Stimulated activated CD4-positive, alpha-beta T cell treated with anti-CD3 and anti-CD28 coated beads, Interleukin-15, amount 100 ng/mL, for 1 hour (primary cell): ENCODE measurements at regions not wholly inside any gene's neighbourhood (a gene's known extent, or its start where the extent isn't known, plus 50 kb on each side); places are given as distances from the start of the nearest gene placed in this dataset.

Source experiments
- DNase-seq, 2 donors: peaks; one replicate each; pipeline ENCODE4 v3.0.0-alpha.2; 2020; ENCODE audit warnings: low read depth in 1 of 2, low spot score in 1 of 2

DNA sequence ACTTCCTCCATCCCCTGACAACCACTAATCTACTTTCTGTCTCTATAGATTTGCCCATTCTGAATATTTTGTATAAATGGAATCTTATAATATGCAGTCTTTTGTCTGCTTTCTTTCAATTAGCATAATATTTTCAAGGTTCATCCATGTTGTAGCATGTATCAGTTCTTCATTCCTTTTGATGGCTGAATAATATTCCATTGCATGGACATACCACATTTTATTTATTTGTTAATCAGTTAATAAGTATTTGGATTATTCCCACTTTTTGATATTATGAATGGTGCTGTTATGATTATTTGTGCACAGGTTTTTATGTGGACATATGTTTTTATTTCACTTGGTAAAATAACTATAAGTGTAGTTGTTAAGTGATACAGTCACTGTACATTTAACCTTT is 155.1 kb upstream of the WSCD2 start:
- DNase-seq, result no peak

DNA sequence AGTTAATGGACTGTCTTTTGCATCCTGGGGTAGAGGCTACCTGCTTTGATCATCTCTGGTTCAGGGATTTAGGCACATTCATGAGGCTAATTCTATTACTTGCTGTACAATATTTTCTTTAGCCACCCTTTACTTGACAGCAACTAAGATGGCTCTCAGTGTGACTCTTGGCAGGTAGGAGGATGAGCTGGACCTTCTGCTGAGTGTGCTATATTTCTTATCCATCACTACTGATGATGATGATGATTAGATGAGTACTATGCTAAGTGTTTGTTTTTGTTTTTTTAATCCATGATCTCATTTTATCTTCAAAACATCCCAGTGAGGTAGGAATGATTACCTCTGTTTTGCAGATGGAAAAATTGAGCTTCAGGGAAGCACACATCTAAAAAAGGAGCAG is 152.8 kb upstream of the WSCD2 start:
- no peak for DNase-seq

DNA sequence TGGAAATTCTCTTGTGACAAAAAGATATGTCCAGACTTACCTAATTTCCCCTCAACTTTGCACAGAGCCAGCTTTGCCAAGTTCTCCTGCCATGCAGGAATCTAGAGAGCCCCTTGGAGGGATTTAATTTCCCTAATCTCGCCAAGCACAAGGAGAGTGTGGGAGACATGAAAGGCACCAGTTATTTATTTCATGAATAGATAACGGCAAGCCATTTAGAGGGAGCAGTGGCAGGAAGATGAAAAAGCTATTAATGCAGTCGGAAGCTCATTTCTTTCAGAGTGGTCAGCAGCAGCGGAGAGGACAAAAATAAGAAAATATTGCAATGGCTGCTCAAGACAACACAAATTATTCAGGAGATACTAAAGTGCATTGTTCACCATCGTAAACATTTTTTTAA is 150.9 kb upstream of the WSCD2 start:
- DNase-seq, result no peak

DNA sequence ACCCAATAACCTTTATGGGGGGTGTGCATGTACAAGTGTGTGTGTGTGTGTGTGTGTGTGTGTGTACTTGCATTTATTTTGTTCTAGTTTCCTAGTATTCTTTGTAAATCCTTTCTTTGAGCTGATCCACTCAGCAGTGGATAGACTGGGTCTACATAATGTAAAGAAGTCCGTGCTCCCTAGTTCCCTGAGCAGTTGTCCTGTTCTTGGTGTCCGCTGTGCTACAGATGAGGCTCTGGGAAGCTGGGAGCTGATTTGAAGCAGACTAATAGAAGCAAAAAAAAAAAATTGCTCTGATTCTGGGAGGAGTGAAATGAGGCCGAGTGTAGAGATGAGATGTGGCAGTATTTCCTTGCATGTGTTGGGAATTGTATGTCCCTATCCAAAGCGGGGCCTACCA is 150.4 kb upstream of the WSCD2 start:
- DNase-seq, result no peak

DNA sequence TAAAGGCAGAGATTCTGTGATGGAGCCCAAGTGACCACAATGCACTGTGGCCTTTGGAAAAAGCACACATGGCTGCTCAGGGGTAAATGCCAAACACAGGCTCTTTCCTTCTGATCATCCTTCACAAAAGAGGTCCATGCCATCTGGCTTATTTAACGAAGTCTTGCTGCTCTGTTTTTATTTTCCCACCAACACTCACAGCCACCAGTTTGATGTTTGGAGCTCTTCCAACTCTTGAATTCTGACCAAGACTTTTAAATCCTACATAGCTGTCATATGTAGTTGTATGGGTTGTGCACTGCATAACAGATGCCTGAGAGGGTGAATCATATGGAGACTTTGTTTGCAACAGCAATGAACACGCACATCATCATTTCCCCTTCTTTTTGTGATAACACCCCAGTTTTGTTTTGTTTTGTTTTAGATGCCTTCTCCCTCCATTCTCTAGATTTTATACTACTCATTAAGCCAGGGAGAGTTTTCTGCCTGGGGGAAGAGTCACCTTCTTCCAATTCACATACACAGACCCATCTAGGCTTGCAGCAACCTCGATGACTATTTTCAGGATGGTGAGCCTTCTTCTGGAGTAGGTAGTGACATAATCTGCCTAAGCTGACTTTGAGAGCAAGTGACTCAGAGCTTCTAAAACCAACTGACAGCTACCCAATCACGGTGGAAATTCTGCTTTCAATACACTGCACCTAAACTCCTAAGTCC is 145.2 kb upstream of the WSCD2 start:
- DNase-seq, result no peak

DNA sequence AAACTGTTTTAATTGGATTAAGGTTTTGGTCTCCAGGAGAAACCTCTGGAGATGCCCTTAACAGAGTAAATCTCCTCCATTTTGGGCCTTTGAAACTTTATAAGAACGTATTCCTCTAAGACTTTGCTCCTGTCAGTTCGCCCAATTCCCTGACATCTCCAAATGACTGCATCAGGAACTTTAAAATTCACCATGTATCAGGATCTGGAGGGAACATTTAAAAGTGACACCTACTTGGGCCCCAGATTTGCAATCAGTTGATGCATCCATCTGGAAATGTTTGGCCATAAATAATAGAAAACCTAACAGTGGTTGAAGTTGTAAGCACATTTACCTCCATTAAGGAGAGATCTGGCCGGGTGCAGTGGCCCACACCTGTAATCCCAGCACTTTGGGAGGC is 144.1 kb upstream of the WSCD2 start:
- DNase-seq, result no peak

DNA sequence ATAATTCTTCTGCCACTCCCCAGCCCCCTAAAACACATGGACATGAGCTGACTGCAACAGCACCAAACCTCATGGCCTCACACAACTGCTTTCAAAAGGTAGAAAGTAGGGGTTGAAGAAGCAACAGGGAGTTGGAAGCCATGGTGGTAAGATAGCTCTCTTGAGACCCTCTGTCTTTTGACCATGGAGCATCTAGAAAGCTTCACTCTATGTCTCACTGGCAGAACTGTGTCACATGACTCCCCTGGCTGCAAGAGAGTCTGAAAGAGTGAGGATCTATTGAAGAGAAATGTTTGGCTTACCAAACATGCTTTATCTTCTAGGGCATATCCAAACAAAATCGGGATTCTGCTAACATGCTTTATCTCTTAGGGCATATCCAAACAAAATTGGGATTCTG is 142.9 kb upstream of the WSCD2 start:
- no peak for DNase-seq

DNA sequence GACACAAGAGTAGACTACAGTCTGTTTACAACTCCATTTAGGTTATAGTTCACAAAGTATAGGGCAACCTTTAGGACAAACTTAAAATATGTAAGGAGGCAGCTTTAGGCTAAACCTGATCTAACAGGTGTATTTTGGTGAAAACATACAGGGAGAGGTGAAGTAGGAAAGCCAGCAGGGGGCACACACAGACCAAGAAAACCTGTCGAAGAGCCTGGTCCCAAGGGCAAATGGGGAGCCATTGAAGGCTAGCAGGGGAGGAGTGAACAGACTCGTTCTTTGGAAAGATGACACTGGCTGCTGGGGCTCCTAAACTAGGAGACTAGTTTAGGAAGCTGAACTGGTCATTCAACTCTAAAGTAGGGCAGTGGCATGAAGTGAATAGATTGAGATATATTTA is 138.8 kb upstream of the WSCD2 start:
- DNase-seq, result no peak

DNA sequence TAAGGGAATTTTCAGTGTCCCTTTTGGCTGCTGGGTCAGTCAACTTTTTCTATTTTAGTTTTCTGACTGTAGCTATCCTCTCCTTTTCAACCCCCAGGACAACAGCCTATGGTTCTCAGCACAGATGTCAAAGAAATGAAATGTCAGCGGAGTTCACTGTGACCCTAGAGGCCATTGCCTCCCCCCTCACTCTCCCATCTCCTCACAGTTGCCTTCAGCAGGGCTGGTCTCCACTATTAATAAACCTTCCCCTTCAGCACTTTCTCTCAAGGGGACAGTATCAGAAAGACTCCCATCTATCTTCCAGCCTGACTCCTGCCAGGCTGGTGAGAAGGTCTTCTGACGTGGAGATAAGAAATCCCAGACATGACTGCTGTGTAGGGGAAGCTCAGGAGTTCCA is 137.1 kb upstream of the WSCD2 start:
- DNase-seq, result no peak

DNA sequence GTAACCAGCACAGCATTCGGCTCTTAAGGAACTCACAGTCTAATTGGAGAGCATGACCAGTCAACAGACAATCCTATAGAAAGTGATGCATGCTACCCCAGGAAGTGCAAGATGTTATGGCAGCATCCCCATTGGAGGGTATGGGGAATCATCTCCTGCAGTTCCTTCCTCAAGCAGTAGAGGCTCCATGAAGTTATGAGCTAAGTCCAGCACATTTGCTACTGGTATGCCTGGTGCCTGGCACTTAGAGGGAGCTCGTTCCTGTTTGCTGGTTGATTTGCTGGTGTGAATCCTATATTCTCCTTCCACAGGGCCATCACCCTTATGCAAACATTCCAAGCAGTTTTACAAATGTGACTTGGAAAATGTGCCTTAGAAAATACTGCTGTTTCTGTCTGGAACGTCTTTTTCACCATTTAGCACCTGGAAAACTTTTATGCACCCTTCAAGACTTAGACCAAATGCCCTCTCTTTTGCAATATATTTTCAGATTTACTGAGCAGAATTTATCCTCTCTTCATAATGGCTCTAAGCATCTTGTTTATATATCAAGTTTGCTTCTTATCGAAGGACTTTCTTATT is 136.1 kb upstream of the WSCD2 start:
- DNase-seq, result no peak

DNA sequence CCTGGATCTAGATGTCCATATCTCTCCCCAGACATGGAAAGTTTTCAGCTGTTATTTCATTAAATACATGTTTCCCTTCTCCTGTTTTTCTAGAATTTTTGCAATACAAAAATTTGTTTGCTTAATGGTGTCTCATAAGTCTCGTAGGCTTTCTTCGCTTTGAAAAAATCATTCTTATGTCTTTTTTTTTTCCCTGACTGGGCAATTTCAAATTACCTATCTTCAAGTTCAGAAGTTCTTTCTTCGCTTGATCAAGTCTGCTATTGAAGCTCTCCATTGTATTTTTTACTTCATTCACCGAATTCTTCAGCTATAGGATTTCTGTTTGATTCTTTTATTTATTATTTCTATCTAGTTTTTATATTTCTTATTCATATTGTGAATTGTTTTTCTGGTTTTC is 130.2 kb upstream of the WSCD2 start:
- DNase-seq, result no peak

DNA sequence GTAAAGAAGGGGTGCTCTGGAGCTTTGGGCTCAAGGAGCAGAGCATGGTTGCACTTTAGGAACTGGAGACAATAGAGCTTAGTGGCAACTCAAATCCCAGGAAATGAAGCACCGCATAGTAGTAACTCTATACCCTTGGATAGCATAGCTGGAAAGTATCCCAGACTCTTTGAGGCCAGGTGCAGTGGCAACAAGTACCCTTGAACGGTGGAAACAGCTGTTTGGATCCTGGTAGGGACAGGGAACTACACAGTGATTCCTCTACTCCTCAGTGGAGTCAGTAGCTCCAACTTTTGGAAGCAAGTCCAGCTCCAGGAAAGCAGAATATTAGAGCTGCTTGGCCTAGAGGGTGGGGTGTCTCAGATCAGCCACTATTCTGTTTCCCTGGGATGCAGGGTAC is 129.0 kb upstream of the WSCD2 start:
- no peak for DNase-seq

DNA sequence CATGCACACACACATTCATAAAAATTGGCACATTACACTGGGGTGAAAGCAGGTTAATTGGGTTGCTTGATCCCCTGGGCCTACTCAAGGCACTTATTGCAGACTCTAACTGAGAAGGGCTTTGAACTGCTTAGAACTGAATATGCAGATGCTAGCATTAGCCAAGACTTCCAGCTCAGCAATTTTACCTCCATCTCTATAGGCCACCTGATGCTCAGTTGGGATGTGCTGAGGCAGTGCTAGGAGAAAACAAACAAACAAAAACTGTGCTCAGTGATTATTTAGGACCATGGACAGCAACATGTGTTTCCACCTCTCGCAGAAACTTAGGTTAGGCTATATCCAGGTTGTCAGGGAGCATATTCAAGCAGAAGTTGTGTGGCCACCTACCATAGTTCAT is 124.8 kb upstream of the WSCD2 start:
- no peak for DNase-seq

DNA sequence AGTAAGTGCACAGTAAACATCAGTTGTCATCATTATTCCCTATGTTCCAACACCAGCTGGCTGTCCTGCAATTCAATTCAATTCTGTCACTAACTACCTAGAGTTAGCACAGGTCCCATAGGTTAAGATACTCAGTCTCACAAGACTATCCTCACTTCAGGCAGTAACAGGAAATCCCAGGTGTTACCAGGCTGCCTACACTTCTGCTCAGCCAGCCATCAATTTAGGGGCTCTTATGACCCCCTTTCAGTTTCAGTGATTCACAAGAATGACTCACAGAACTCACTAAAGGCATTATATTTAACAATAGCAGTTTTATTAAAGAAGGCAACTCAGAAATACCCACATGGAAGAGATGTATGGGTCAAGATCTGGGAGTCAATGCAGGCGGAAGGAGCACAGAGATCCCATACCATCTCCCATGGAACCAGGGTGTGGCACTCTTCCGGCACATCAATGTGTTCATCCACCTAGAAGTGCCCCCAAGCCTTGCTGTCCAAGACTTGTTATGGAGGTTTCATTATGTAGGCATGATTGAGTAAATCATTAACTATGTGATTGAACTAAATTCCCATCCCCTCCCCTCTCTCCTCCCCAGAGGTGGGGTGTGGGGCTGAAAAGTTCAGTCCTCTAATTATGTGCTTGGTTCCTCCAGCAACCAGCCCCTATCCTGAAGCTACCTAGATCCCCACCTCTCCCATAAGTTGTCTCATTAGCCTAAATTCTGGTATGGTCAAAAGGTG is 120.8 kb upstream of the WSCD2 start:
- DNase-seq, result no peak

DNA sequence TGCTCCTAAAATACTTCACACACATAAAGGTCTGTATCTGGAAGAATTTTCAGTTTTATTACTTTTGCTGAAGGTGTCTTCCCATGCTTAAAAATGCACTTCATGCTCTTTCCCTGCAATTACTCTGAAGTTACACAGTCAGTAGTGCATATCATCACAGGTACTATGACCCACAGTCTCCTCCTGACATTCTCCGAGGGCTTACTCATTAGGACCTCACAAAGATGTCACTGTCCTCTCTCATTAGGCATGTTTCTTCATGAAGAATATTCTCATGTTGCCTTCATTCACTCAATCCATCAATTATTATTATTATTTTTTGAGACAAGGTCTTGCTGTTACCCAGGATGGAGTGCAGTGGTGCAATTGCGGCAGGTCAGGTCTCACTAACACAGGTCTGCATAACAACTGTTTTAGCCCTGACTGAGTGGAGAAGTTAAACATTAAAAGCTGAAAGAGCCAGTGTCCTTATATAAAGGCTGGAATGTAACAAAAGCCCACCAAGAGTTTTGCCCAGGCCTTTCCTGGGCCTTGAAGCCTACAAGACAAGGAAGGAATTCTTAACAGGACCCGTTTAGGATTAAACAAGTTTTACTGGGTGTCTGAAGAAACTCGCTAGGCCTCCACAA is 119.5 kb upstream of the WSCD2 start:
- DNase-seq, result no peak

DNA sequence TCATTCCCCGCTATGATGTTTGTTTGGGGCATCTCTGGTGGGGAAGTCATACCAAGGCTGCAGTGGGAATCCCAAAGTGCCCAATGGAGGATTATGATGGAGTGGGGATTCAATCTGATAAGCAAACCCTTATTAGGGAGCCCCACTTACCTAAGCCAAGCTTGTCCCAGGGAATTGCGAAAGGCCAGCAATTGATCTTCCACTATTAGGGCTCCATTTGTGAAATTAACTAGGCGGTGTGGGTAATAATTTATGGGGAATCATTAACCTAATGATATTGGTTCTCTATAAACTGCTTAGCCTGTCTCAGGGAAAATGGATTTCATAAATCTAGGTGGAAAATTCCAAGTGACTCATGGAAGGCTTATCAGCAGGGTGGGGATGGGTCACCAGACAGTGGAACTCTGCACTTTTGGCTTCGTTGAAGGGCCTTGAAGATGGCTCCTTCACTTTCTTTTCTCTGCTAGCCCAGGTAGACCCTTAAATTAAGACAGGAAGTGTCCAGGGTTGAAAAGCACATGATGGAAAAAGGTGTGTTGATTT is 113.0 kb upstream of the WSCD2 start:
- no peak for DNase-seq

DNA sequence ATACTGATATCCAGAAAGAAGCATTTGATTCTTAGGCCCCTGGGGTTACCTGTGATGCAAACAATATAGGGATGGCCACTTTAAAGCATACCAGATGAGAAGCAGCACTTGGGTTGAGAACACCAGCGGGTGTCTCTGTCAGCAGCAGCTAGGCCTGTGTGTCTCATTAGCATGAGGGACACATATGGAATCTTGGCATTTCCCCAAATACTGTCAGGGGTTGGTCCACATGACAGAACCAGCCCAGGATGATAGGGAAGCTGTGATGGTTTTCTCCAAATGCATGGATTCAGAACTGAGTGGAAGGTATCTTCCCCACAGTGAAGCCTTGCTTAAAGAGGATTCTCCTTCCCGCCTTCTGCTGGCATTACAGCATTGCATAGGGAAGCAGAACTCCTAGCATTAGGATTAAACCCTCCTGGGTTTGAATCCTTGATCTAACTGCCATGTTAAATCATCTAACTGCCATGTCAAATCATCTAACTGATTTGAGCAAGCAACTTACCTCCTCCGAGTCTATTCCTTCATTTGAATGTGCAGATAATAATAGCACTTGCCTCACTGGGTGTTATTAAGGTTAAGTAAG is 111.5 kb upstream of the WSCD2 start:
- DNase-seq, result no peak

DNA sequence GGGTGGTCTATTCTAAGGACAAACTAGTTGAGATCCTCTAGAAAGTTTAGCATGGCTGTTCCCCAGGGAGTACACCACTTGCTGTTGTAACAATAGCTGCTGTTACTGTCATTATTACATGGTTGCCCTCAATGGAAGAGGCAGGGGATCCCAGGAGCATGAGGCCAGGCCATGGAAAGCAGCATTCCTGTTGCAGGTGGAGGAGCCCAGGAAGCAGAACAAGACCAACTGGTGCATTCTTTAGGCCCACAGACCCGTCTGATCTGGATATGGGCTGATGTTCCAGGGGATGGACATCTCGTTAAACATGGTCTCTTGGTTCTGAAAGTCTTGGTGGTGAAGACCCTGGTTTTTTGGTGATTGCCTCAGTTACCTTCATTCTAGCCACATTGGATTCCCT is 109.2 kb upstream of the WSCD2 start:
- DNase-seq, result no peak

DNA sequence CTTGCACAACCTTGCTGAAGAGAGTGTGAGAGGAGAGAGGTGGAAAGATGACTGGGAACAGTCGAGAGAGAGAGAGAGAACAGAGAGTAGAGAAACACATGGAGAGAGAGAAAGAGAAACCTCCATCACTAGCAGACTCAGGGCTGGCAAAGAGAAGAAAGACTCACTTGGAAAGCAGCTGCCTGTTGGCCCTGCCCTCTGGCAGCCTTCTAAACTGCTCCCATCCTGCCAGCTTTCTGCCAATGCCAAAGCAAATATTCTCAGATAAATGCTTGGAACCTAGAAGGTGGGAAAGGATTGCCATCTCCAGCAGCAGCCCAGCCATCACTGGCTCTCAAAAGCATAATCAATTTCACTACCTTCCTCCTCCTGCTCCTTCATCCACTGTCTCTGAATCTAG is 107.9 kb upstream of the WSCD2 start:
- no peak for DNase-seq

DNA sequence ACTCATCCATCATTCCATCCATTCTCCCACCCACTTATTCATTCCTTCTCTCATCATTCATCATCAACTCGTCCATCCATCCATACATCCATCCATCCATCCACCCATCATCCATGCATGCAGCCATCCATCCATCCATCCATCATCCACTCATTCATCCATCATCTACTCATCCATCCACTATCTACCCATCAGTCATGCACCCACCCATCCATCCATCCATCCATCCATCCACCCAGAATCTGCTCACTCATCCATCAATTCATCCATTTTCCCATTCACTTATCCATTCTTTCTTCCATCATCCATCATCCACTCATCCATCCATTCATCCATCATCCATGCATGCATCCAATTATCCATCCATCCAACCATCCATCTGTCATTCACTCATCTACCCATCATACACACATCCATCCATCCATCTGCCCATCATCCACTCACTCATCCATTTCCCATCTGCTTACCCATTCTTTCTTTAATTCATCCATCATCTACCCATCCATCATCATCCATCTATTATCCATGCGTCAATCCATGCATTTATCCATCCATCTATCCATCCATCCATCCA is 107.1 kb upstream of the WSCD2 start:
- DNase-seq, result no peak
